ENCODE measurements at regions not wholly inside any gene's neighbourhood (a gene's known extent, or its start where the extent isn't known, plus 50 kb on each side); places are given as distances from the start of the nearest gene placed in this dataset.

DNA sequence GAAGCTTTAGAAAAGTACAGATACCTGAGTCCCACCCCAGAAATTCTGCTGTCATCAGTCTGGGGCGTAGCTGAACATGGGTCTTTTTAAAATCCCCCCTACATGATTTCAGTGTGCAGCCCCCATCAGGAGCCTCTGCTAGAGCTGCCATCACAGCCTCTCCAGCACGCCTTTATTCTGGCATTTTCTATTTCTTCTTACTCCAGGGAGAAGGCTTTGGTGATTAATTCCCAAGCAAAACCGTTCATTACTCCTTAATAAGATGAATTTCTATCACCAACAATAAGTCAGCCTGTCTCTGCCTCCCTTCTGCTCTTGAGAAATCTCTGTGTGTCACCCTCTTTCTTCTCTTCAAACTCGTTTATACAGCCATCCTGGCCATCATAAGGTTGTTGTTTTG is 160.3 kb downstream of the KATNAL1 start:
- TF ChIP-seq, protein P1, sequence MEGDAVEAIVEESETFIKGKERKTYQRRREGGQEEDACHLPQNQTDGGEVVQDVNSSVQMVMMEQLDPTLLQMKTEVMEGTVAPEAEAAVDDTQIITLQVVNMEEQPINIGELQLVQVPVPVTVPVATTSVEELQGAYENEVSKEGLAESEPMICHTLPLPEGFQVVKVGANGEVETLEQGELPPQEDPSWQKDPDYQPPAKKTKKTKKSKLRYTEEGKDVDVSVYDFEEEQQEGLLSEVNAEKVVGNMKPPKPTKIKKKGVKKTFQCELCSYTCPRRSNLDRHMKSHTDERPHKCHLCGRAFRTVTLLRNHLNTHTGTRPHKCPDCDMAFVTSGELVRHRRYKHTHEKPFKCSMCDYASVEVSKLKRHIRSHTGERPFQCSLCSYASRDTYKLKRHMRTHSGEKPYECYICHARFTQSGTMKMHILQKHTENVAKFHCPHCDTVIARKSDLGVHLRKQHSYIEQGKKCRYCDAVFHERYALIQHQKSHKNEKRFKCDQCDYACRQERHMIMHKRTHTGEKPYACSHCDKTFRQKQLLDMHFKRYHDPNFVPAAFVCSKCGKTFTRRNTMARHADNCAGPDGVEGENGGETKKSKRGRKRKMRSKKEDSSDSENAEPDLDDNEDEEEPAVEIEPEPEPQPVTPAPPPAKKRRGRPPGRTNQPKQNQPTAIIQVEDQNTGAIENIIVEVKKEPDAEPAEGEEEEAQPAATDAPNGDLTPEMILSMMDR (tag by site-specific recombination; IDR thresholded peaks at IDR 0.05): no peak
- TF ChIP-seq YY1 (tag by site-specific recombination; IDR thresholded peaks at IDR 0.05) (no peak), ZNF23 (tag by site-specific recombination; IDR thresholded peaks at IDR 0.05; ENCODE audit: borderline replicate concordance) (no peak), ZNF510 (tag by site-specific recombination; IDR thresholded peaks at IDR 0.05; ENCODE audit: insufficient replicate concordance) (no peak)
